GM19395 (cell line): ENCODE measurements at regions not wholly inside any gene's neighbourhood (a gene's known extent, or its start where the extent isn't known, plus 50 kb on each side); places are given as distances from the start of the nearest gene placed in this dataset.
A peak's percentile ranks its signal among the peaks of the same experiment; 100 is the strongest.

ENCODE experiments used
- ATAC-seq: cut with Tn5 transposase; IDR thresholded peaks from one replicate; pipeline ENCODE4 v1.9.1; 2021; ENCODE audit warnings: mild to moderate bottlenecking, moderate library complexity; ENCODE audit not compliant: unreplicated experiment

GRCh38 chr2:223107825-223108224 lies 55.8 kb downstream of the KCNE4 start:
- ATAC-seq = no peak

GRCh38 chr2:223108351-223109050 lies 56.5 kb downstream of the KCNE4 start:
- ATAC-seq = no peak

DNA sequence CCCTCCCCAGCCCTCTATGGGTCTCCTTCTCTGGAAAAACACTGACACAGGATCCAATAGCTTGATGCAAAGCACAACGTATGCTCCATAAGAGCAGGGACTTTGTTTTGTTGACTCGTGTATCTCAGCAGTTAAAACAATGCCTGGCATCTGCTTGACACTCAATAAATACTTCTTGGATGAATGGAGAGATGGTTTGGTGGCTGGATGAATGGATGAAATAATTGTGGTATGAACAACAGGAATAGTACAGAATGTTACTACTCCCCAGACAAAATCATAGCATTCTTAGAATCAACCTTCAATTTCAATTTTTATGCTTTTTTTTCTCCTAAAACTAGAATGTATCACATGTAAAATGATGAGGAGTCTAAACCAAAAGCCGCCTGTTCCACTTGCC lies 57.4 kb downstream of the KCNE4 start:
- ATAC-seq = no peak

- ATAC-seq = no peak
Measured at GRCh38 chr2:223113161-223113560, 61.2 kb downstream of the KCNE4 start.

- no peak for ATAC-seq
Measured at GRCh38 chr2:223114170-223114569, 62.2 kb downstream of the KCNE4 start.

GRCh38 chr2:223114917-223115316 lies 62.9 kb downstream of the KCNE4 start:
- ATAC-seq = no peak

- ATAC-seq = no peak
Measured at GRCh38 chr2:223117533-223117932, 65.5 kb downstream of the KCNE4 start.

- ATAC-seq = no peak
Measured at GRCh38 chr2:223121283-223121682, 69.3 kb downstream of the KCNE4 start.

GRCh38 chr2:223122781-223123180 lies 70.8 kb downstream of the KCNE4 start:
- ATAC-seq = no peak

DNA sequence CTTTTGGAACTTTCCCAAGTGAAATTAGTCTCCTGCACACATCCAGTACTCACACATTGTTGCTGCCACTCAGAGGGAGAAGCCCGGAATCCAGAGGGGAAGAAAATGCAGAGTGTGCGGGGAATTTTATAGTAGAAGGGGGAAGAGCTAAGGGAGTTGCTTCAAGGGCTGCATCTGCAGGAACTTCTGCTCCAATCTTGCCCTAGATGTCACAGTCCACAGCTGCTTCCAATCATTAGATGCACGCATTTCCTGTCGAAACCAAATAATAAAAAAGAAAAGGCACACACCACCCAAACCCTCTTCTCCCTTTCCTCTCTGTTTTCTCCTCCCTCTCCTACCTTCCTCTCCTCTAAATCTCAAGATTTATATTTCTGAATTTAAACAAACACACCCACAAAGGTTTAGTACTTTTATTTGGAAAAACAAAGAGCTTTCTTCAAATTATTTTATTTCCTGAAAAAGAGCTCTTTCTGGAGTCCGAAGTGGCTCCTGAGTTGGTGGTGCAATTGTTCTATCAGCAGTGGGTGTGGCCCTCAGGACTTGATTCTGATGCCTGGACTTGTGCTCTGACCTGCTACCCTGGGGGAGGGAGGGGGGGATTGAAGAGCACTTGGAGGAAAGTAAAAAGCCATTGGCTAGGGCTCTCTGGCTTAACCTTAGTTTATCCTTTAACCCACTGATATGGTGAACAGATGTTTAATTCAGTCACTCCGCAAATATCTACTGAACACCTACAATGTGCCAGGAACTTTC lies 72.0 kb downstream of the KCNE4 start:
- ATAC-seq = no peak

DNA sequence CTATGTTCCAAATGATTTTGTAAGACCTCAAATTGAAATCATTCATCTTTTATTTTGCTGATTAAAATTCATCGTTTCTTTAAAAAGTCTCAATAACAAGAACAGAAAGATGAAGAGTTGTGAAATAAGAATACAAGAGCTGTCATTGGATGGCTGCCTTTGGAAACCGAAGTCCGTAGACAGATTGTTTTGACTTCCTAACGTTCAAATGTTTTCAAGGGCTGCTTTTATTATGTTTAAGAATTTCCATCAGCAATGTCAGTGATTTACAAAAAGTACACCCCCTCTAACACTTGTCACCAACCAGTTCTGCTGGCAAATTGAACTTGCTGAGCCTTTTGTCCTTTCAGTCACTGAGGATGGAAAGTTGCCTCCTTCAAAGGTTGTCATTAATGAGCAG lies 89.6 kb downstream of the KCNE4 start:
- no peak for ATAC-seq

- ATAC-seq = no peak
Measured at GRCh38 chr2:223142118-223142517, 90.1 kb downstream of the KCNE4 start.

DNA sequence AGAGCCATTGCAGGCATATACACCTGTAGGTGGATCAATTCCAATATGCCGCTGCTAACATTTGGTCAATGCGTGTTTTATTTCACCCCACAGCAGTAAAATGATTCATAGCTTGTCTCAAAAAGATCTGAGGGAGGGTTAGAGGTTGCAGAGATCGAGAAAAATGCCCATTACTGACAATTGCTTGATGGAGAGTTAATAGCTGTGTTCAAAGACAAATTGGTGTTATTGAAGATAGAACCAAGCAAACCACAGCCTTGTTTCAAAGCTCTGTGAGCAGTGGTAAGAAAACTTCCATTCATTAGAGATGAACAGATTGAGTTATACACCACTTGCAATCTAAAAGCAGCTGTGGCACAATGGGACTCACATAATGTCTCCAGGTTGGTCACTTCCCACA lies 95.4 kb downstream of the KCNE4 start:
- no peak for ATAC-seq

GRCh38 chr2:223148516-223148915 lies 96.5 kb downstream of the KCNE4 start:
- no peak for ATAC-seq

DNA sequence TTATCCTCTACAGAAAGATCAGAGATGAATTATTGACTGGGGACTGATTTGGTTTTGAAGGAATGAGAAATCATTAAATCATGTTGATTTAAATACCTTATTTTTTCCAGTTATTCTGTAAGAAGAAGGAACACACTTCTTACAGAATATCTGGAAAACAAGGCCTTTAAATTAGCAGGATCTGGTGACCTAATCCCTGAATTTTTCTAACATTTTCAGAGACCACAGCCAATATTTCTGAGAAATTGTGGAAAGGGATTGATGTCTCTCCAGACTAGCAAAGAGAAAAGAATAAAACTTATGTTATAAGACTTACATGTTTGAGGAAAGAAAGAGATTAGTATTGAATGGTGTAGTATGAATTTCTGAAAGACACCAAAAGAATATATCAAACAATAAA lies 104.0 kb downstream of the KCNE4 start:
- no peak for ATAC-seq

- no peak for ATAC-seq
Measured at GRCh38 chr2:223161873-223162458, 110.0 kb downstream of the KCNE4 start.

DNA sequence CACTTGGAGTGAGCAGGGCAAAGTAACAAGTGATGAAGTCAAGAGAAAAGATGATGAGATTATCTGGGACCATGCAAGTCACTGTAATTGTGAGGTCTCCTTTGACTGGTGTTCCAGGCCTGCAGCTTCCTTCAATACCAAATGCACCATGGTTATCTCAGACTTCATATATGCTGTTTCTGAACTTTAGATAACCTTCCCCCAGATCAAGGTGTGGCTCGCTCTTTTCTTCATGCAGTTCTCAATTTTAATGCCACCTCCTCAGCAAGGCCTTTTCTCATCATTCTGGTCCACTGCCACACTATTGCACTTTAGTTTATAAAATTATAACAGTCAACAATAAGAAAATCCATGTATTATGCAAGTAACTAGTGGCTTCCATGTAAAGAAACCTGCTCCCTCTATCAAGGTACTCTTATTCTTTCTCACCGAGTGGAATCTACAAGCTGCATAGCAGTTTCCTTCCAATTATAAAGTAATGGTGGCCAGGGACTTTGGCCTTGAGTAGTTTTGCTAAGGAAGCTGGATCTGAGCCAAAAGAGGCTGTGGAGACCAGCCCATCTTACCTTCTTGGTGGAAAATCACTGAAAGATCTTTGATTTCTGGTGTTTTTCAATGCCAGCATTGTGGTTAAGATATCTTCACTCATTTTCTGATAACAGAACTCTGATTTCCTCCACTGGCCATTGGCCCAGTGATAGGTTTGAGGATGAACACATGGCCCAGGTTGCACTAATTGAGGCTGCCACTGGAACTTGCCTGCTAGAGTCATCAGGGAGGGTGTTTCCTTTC lies 113.6 kb downstream of the KCNE4 start:
- no peak for ATAC-seq

- ATAC-seq = no peak
Measured at GRCh38 chr2:223166215-223166493, 114.2 kb downstream of the KCNE4 start.

GRCh38 chr2:223166983-223167650 lies 115.1 kb downstream of the KCNE4 start:
- ATAC-seq = peak; percentile 46

GRCh38 chr2:223169830-223170605 lies 118.0 kb downstream of the KCNE4 start:
- ATAC-seq = peak; percentile 78
